Keratinocyte (primary cell): ENCODE measurements at regions not wholly inside any gene's neighbourhood (a gene's known extent, or its start where the extent isn't known, plus 50 kb on each side); places are given as distances from the start of the nearest gene placed in this dataset.

ENCODE experiments used
- DNase-seq: peaks from one replicate; pipeline ENCODE4 v3.0.0-alpha.2; 2011; ENCODE audit warnings: low read depth, missing footprints, low spot score
- FAIRE-seq: peaks from 2 replicates; lab custom pipeline; 2011; peaks lifted over from hg19 to GRCh38; lab: Jason Lieb, UNC
- H2AFZ ChIP-seq: 2 replicates; pipeline ENCODE4 v1.6.0; 2012; ENCODE audit warnings: low read length, control low read depth, inconsistent platforms; ENCODE audit not compliant: control insufficient read depth
- H3K27ac ChIP-seq: 2 replicates; pipeline ENCODE4 v1.5.1; 2011; ENCODE audit warnings: low read length; ENCODE audit not compliant: control insufficient read depth, insufficient read depth
- H3K27me3 ChIP-seq: 3 replicates; pipeline ENCODE4 v1.6.0; 2011; ENCODE audit warnings: low read length; ENCODE audit not compliant: control insufficient read depth, insufficient read depth; ENCODE audit errors: extremely low read depth
- H3K36me3 ChIP-seq, 2 experiments: 2 replicates in 1 of 2; 3 replicates in 1 of 2; pipeline ENCODE4 v1.5.1; 2011; ENCODE audit warnings: low read length in 2 of 2, mild to moderate bottlenecking in 1 of 2; ENCODE audit not compliant: control insufficient read depth in 2 of 2, insufficient read depth in 2 of 2; ENCODE audit errors: extremely low read depth in 1 of 2
- H3K4me1 ChIP-seq: 3 replicates; pipeline ENCODE4 v1.5.1; 2011; ENCODE audit warnings: low read length; ENCODE audit not compliant: control insufficient read depth, insufficient read depth; ENCODE audit errors: extremely low read depth
- H3K4me2 ChIP-seq: 3 replicates; pipeline ENCODE4 v1.6.0; 2011; ENCODE audit warnings: low read depth, low read length; ENCODE audit not compliant: control insufficient read depth, insufficient read depth; ENCODE audit errors: extremely low read depth
- H3K4me3 ChIP-seq, 3 experiments: fragments of 200-600 bp in 1 of 3; sonication (generic) in 1 of 3; 2 replicates in 2 of 3; 3 replicates in 1 of 3; pipeline ENCODE4 v1.5.1; 2011 to 2016; ENCODE audit warnings: low read length in 3 of 3, mild to moderate bottlenecking in 3 of 3, control low read depth in 2 of 3, inconsistent platforms in 1 of 3, low read depth in 1 of 3, mixed read lengths in 1 of 3, mixed run types in 1 of 3, moderate library complexity in 1 of 3; ENCODE audit not compliant: control insufficient read depth in 2 of 3, insufficient read depth in 2 of 3; ENCODE audit errors: extremely low read depth in 1 of 3
- H3K79me2 ChIP-seq: 2 replicates; pipeline ENCODE4 v1.6.0; 2012; ENCODE audit warnings: low read length; ENCODE audit not compliant: control insufficient read depth, insufficient read depth
- H3K9ac ChIP-seq: 3 replicates; pipeline ENCODE4 v1.6.0; 2011; ENCODE audit warnings: low read length; ENCODE audit not compliant: control insufficient read depth, insufficient read depth; ENCODE audit errors: extremely low read depth
- H3K9me1 ChIP-seq: 3 replicates; pipeline ENCODE4 v1.6.0; 2011; ENCODE audit warnings: low read length; ENCODE audit not compliant: control insufficient read depth, insufficient read depth; ENCODE audit errors: extremely low read depth
- H3K9me3 ChIP-seq: 2 replicates; pipeline ENCODE4 v1.5.1; 2012; ENCODE audit warnings: low read depth, low read length; ENCODE audit not compliant: control insufficient read depth
- H4K20me1 ChIP-seq: 3 replicates; pipeline ENCODE4 v1.6.0; 2011; ENCODE audit warnings: low read length; ENCODE audit not compliant: control insufficient read depth, insufficient read depth; ENCODE audit errors: extremely low read depth
- EZH2 ChIP-seq: IDR thresholded peaks from one replicate; pipeline ENCODE4 v1.6.1; 2012; ENCODE audit warnings: inconsistent platforms, mild to moderate bottlenecking, low read length, moderate library complexity
- dilution Hi-C: fragments of 300-500 bp; cut with MboI; formaldehyde crosslinking; loops from one replicate; pipeline ENCODE4 v1.7.0; 2020; ENCODE audit warnings: low sequenced_read_pairs; ENCODE audit not compliant: extremely low pct_ligation_motif_present
- TF ChIP-seq, protein P1 (sequence below), 3 experiments: IDR thresholded peaks in 1 of 3; conservative IDR thresholded peaks in 1 of 3; optimal IDR thresholded peaks in 1 of 3; 2 replicates in 2 of 3; 3 replicates in 1 of 3; pipeline versions ENCODE3 to v1.5.1; 2011; ENCODE audit warnings: low read length in 3 of 3, mild to moderate bottlenecking in 3 of 3, moderate library complexity in 2 of 3, control low read depth in 1 of 3, inconsistent platforms in 1 of 3; ENCODE audit not compliant: insufficient read depth in 2 of 3; ENCODE audit errors: extremely low read depth in 1 of 3

DNA sequence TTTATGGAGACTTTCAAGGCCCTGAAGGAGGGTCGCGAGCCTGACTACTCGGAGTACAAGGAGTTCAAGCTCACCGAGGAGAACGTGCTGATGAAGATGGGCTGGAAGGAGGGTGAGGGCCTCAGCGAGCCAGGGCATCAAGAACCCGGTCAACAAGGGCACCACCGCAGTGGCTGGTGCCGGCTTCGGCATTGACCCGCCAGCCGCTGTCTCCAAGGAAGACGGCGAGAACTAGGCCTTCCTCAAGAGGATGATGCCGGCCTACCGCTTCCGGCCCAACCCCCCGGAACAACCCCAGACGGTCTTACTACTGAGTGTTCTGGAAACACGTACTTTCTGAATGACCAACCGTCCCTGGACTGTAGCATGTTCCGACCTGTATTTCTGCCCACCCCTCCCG, 169.2 kb downstream of the HINT1 start:
- dilution Hi-C loops, result no loop called here
- Histone ChIP-seq H3K36me3 (no peaks in the 10 kb centered on the region), H3K27me3 (no peaks in the 10 kb centered on the region), H3K4me2 (no peak overlapping the region), H3K9ac (no peak overlapping the region), H3K27ac (no peak overlapping the region), H3K79me2 (no peaks in the 10 kb centered on the region), H3K4me3 (no peak overlapping the region), H3K9me3 (no peaks in the 10 kb centered on the region), H3K4me1 (no peaks in the 10 kb centered on the region), H3K9me1 (no peaks in the 10 kb centered on the region), H4K20me1 (no peaks in the 10 kb centered on the region), H2AFZ (no peak overlapping the region)
- TF ChIP-seq, protein P1, sequence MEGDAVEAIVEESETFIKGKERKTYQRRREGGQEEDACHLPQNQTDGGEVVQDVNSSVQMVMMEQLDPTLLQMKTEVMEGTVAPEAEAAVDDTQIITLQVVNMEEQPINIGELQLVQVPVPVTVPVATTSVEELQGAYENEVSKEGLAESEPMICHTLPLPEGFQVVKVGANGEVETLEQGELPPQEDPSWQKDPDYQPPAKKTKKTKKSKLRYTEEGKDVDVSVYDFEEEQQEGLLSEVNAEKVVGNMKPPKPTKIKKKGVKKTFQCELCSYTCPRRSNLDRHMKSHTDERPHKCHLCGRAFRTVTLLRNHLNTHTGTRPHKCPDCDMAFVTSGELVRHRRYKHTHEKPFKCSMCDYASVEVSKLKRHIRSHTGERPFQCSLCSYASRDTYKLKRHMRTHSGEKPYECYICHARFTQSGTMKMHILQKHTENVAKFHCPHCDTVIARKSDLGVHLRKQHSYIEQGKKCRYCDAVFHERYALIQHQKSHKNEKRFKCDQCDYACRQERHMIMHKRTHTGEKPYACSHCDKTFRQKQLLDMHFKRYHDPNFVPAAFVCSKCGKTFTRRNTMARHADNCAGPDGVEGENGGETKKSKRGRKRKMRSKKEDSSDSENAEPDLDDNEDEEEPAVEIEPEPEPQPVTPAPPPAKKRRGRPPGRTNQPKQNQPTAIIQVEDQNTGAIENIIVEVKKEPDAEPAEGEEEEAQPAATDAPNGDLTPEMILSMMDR (optimal IDR thresholded peaks at IDR 0.05 in 1 of 3, IDR thresholded peaks at IDR 0.05 in 1 of 3, conservative IDR thresholded peaks at IDR 0.05 in 1 of 3; ENCODE audit: extremely low read depth in 1 of 3, insufficient read depth in 2 of 3, low read length in 3 of 3), result no peak
- TF ChIP-seq EZH2, result no peak
- FAIRE-seq (no peak), DNase-seq (no peak)

DNA sequence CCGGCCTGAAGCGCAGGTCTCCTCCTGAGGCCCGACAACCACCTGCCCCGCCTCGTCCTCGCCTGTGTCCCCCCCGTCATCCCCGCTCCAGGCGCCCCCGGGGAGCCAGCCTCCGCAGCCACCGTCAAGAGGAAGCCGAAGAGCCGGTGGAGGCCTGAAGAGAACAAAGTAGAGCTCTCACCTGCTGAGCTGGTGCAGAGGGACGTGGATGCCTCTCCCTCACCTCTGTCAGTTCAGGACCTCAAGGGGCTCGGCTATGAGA, 169.9 kb downstream of the HINT1 start:
- dilution Hi-C loops, result no loop called here
- no peaks in the 10 kb centered on the region for H3K9me1 ChIP-seq
- H3K9me3 ChIP-seq, result no peaks in the 10 kb centered on the region
- H3K4me2 ChIP-seq, result no peak overlapping the region
- H3K79me2 ChIP-seq, result no peaks in the 10 kb centered on the region
- no peak overlapping the region for H3K9ac ChIP-seq
- H3K27me3 ChIP-seq, result no peaks in the 10 kb centered on the region
- DNase-seq, result no peak
- FAIRE-seq, result no peak
- no peaks in the 10 kb centered on the region for H4K20me1 ChIP-seq
- H2AFZ ChIP-seq, result no peak overlapping the region
- H3K4me3 ChIP-seq, result no peak overlapping the region
- no peaks in the 10 kb centered on the region for H3K4me1 ChIP-seq
- TF ChIP-seq, protein P1 (optimal IDR thresholded peaks at IDR 0.05 in 1 of 3, IDR thresholded peaks at IDR 0.05 in 1 of 3, conservative IDR thresholded peaks at IDR 0.05 in 1 of 3; ENCODE audit: extremely low read depth in 1 of 3, insufficient read depth in 2 of 3, low read length in 3 of 3), result no peak
- TF ChIP-seq EZH2, result no peak
- no peak overlapping the region for H3K27ac ChIP-seq
- no peaks in the 10 kb centered on the region for H3K36me3 ChIP-seq
